ENCODE measurements at regions not wholly inside any gene's neighbourhood (a gene's known extent, or its start where the extent isn't known, plus 50 kb on each side); places are given as distances from the start of the nearest gene placed in this dataset.

GRCh38 chrX:39764441-39764914 is 333.3 kb downstream of the BCOR start:
- DNase-seq = no peak
- Histone ChIP-seq H3K36me3 (no peaks in the 10 kb centered on the region), H3K4me1 (ENCODE audit: insufficient read depth) (peaks cover 1% of the 10 kb centered on the region), H3K4me3 (no peak overlapping the region), H3K27me3 (no peaks in the 10 kb centered on the region), H3K27ac (no peak overlapping the region), H3K9me3 (no peaks in the 10 kb centered on the region)
- intact Hi-C loops (cut with DNase I) = no loop called here
- 57 to 72% (median 71%) methylated on average over 10 of the region's 10 CpGs for WGBS, 3 donors
- no peak for TF ChIP-seq EP300 (IDR thresholded peaks at IDR 0.05)
- TF ChIP-seq POLR2A (IDR thresholded peaks at IDR 0.05) = no peak
- TF ChIP-seq CTCF (IDR thresholded peaks at IDR 0.05) = no peak

- Histone ChIP-seq H3K27ac (no peak overlapping the region), H3K36me3 (no peaks in the 10 kb centered on the region), H3K9me3 (no peaks in the 10 kb centered on the region), H3K4me1 (ENCODE audit: insufficient read depth) (no peaks in the 10 kb centered on the region), H3K4me3 (no peak overlapping the region), H3K27me3 (no peaks in the 10 kb centered on the region)
- intact Hi-C loops (cut with DNase I) = no loop called here
- 64 to 67% (median 64%) methylated on average over 7 of the region's 7 CpGs for WGBS, 3 donors
- no peak for TF ChIP-seq POLR2A (IDR thresholded peaks at IDR 0.05)
- TF ChIP-seq CTCF (IDR thresholded peaks at IDR 0.05) = no peak
- TF ChIP-seq EP300 (IDR thresholded peaks at IDR 0.05) = no peak
- DNase-seq = no peak
Observed at GRCh38 chrX:39765327-39765726, 332.4 kb downstream of the BCOR start.

DNA sequence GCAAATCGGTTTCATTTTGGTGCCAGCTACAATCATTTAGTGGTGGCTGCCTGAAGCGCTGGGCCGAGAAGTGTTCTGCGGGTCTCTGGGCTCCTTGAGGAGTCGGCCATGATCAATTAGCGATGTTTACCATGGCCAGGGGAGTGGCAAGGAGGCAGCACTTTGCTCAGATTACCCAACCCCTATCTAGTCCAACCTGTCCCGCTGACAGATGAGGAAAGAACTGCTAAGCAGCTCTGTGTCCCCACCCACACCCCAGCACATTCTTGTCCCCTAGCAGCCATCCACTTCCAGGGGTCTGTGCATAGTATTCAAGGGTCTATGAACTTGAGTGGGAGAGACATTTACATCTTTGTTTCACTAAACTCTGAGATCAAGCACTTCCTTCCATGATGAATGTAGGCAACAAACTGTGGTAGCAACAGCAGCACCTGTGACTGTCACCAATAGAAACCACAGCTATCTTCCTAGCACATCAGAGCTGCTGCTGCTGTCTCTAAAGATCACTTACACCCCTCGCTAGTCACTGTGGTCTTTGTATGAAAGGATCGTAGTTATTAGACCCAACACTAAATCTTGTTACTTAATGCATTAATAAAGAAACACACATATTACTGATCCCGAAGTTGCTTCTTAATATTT is 331.6 kb downstream of the BCOR start:
- no peak for TF ChIP-seq EP300 (IDR thresholded peaks at IDR 0.05)
- no peak for TF ChIP-seq CTCF (IDR thresholded peaks at IDR 0.05)
- no peak for TF ChIP-seq POLR2A (IDR thresholded peaks at IDR 0.05)
- 76 to 80% (median 79%) methylated on average over 10 of the region's 10 CpGs for WGBS, 3 donors
- intact Hi-C loops (cut with DNase I) = no loop called here
- Histone ChIP-seq H3K36me3 (no peaks in the 10 kb centered on the region), H3K27me3 (no peaks in the 10 kb centered on the region), H3K4me3 (no peak overlapping the region), H3K9me3 (no peaks in the 10 kb centered on the region), H3K27ac (no peak overlapping the region), H3K4me1 (ENCODE audit: insufficient read depth) (no peaks in the 10 kb centered on the region)
- no peak for DNase-seq

DNA sequence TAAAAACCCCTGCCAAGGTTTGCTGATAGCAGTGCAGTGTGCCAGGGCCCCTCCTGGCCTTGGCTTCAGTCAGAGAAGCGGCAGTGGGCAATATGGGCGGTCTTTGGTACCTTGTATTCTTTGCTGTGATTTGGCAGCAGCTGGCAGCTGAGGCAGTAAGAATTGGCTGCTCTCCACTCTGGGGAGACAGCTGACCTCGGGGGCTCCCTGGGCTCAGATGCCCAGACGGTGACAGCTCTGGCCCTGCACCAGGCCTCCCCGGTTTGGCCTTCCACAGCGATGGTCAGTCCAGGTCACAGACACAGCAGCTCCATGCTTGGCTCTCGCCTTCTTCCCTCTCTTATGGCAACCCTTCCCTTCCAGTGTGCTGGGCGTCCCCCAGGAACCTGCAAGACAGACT is 330.9 kb downstream of the BCOR start:
- no peaks in the 10 kb centered on the region for H3K27me3 ChIP-seq
- intact Hi-C loops (cut with DNase I) = no loop called here
- H3K9me3 ChIP-seq = no peaks in the 10 kb centered on the region
- no peak for DNase-seq
- 46 to 52% (median 47%) methylated on average over 8 of the region's 8 CpGs for WGBS, 3 donors
- H3K4me3 ChIP-seq = no peak overlapping the region
- H3K36me3 ChIP-seq = no peaks in the 10 kb centered on the region
- H3K4me1 ChIP-seq (ENCODE audit: insufficient read depth) = peaks cover 3% of the 10 kb centered on the region
- TF ChIP-seq CTCF (IDR thresholded peaks at IDR 0.05) (no peak), EP300 (IDR thresholded peaks at IDR 0.05) (no peak), POLR2A (IDR thresholded peaks at IDR 0.05) (no peak)
- no peak overlapping the region for H3K27ac ChIP-seq

Data from ovary (tissue), 7 donors.